HEK293T (cell line): ENCODE measurements at regions not wholly inside any gene's neighbourhood (a gene's known extent, or its start where the extent isn't known, plus 50 kb on each side); places are given as distances from the start of the nearest gene placed in this dataset.

ENCODE experiments used
- CTCF ChIA-PET: fragments of 350-600 bp; formaldehyde crosslinking; extraction: SDS; loops from one replicate; lab custom pipeline; 2021; ENCODE audit warnings: antibody characterized with exemption, inconsistent platforms; lab: Yijun Ruan, JAX
- POLR2A ChIA-PET: fragments of 350-600 bp; formaldehyde crosslinking; extraction: SDS; loops from one replicate; lab custom pipeline; 2020; ENCODE audit warnings: antibody characterized with exemption, inconsistent platforms; lab: Yijun Ruan, JAX
- DNase-seq: peaks from one replicate; pipeline ENCODE4 v3.0.0; 2012; ENCODE audit warnings: mixed read lengths; ENCODE audit errors: extremely low spot score
- ARNT ChIP-seq: fragments of 450-650 bp; IDR thresholded peaks from 2 replicates; pipeline ENCODE4 v1.6.1; 2017; ENCODE audit warnings: mild to moderate bottlenecking
- BHLHE40 ChIP-seq: fragments of 450-650 bp; IDR thresholded peaks from 2 replicates; pipeline ENCODE4 v1.6.1; 2016; ENCODE audit warnings: mild to moderate bottlenecking, moderate library complexity, borderline replicate concordance
- CTBP1 ChIP-seq: fragments of 450-650 bp; IDR thresholded peaks from 2 replicates; pipeline ENCODE4 v1.6.1; 2016; ENCODE audit warnings: borderline replicate concordance
- ELF4 ChIP-seq: fragments of 450-650 bp; IDR thresholded peaks from 2 replicates; pipeline ENCODE4 v1.6.1; 2017; ENCODE audit warnings: antibody characterized with exemption
- FOXA1 ChIP-seq: fragments of 450-650 bp; IDR thresholded peaks from 2 replicates; pipeline ENCODE4 v1.6.1; 2016; ENCODE audit warnings: mild to moderate bottlenecking
- FOXK2 ChIP-seq: fragments of 450-650 bp; IDR thresholded peaks from 2 replicates; pipeline ENCODE4 v1.6.1; 2016; ENCODE audit warnings: mild to moderate bottlenecking
- FOXM1 ChIP-seq: fragments of 450-650 bp; IDR thresholded peaks from 2 replicates; pipeline ENCODE4 v1.6.1; 2017; ENCODE audit warnings: mild to moderate bottlenecking, borderline replicate concordance
- HDGF ChIP-seq: fragments of 450-650 bp; IDR thresholded peaks from 2 replicates; pipeline ENCODE4 v1.6.1; 2017; ENCODE audit warnings: antibody characterized with exemption, borderline replicate concordance
- L3MBTL2 ChIP-seq: fragments of 450-650 bp; conservative IDR thresholded peaks from 2 replicates; pipeline ENCODE4 v1.6.1; 2016; ENCODE audit warnings: mild to moderate bottlenecking
- LEF1 ChIP-seq: fragments of 450-650 bp; IDR thresholded peaks from 2 replicates; pipeline ENCODE4 v1.6.1; 2017; ENCODE audit warnings: mild to moderate bottlenecking, borderline replicate concordance
- NFRKB ChIP-seq: fragments of 450-650 bp; IDR thresholded peaks from 2 replicates; pipeline ENCODE4 v1.6.1; 2016; ENCODE audit warnings: mild to moderate bottlenecking, moderate library complexity
- SP1 ChIP-seq: fragments of 450-650 bp; IDR thresholded peaks from 2 replicates; pipeline ENCODE4 v1.6.1; 2017
- SUZ12 ChIP-seq: fragments of 450-650 bp; IDR thresholded peaks from 2 replicates; pipeline ENCODE4 v1.6.1; 2016; ENCODE audit warnings: mild to moderate bottlenecking
- TARDBP ChIP-seq: fragments of 450-650 bp; IDR thresholded peaks from 2 replicates; pipeline ENCODE4 v1.6.1; 2016
- ZNF384 ChIP-seq: fragments of 450-650 bp; IDR thresholded peaks from 2 replicates; pipeline ENCODE4 v1.6.1; 2016
- TF ChIP-seq, protein P1 (sequence below): fragments of 450-650 bp; IDR thresholded peaks from 2 replicates; pipeline ENCODE4 v1.6.1; 2016

DNA sequence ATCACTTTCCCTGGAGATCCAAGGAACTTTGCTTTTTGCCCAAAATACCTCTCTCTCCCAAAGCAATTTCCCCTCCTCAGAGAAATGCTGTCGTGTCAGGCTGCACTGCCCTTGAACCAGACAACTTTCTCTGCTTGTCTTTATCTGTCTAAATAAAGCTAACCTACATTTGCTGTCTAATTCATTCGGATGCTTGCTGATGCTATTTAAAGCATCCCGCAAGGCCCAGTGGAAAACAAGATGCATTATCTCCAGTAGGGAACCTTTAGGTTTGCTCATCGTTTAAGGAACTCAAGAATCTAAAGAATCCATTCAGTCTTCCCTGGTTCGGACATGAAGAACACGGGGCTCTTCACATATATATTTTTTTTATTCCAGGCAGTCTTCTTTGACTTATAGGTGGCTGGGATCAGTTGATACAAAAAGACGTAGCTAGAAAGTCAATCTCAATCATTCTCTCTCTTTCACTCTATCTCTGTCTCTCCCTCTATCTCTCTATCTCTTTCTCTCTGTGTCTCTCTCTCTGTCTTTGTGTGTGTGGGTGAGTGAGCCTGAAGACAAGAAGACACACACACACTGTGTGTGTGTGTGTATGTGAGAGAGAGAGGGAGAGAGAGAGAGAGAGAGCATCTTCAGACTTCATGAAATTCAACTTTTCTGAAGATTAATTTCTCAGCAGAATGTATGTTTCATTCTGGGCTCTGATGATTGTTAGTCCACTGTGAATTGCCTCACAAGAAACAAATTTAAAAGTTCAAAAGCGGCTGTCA, 92.8 kb upstream of the MKLN1 start:
- CTCF ChIA-PET: no interaction called here
- no peak for DNase-seq
- POLR2A ChIA-PET: no interaction called here
- TF ChIP-seq SUZ12 (no peak), L3MBTL2 (no peak), CTBP1 (no peak), TARDBP (no peak), ZNF384 (no peak), NFRKB (no peak), HDGF (no peak), FOXM1 (no peak), BHLHE40 (no peak), ARNT (no peak), LEF1 (no peak), ELF4 (no peak), SP1 (no peak), FOXA1 (no peak), FOXK2 (no peak)
- TF ChIP-seq, protein P1, sequence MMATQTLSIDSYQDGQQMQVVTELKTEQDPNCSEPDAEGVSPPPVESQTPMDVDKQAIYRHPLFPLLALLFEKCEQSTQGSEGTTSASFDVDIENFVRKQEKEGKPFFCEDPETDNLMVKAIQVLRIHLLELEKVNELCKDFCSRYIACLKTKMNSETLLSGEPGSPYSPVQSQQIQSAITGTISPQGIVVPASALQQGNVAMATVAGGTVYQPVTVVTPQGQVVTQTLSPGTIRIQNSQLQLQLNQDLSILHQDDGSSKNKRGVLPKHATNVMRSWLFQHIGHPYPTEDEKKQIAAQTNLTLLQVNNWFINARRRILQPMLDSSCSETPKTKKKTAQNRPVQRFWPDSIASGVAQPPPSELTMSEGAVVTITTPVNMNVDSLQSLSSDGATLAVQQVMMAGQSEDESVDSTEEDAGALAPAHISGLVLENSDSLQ: no peak

GRCh38 chr7:131235489-131236317, 92.0 kb upstream of the MKLN1 start:
- POLR2A ChIA-PET: no interaction called here
- CTCF ChIA-PET: no interaction called here
- TF ChIP-seq SP1: no peak
- TF ChIP-seq FOXK2: no peak
- no peak for TF ChIP-seq L3MBTL2
- no peak for TF ChIP-seq TARDBP
- TF ChIP-seq FOXM1: no peak
- no peak for TF ChIP-seq HDGF
- no peak for TF ChIP-seq ARNT
- no peak for TF ChIP-seq ZNF384
- TF ChIP-seq BHLHE40: no peak
- TF ChIP-seq, protein P1: no peak
- TF ChIP-seq FOXA1: no peak
- TF ChIP-seq CTBP1: no peak
- TF ChIP-seq NFRKB: no peak
- TF ChIP-seq ELF4: no peak
- no peak for TF ChIP-seq SUZ12
- TF ChIP-seq LEF1: no peak
- DNase-seq: no peak

DNA sequence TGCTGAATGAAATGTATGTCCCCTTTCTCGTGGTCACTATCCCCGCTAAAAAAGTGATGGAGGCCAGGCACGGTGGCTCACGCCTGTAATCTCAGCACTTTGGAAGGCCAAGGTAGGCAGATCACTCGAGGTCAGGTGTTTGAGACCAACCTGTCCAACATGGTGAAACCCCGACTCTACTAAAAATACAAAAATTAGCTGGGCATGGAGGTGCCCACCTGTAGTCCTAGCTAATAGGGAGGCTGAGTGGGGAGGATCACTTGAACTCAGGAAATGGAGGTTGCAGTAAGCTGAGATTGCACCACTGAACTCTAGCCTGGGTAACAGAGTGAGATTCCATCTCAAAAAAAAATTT, 91.4 kb upstream of the MKLN1 start:
- no peak for DNase-seq
- POLR2A ChIA-PET: no interaction called here
- CTCF ChIA-PET: no interaction called here
- no peak for TF ChIP-seq CTBP1
- TF ChIP-seq FOXK2: no peak
- no peak for TF ChIP-seq SUZ12
- TF ChIP-seq NFRKB: no peak
- no peak for TF ChIP-seq SP1
- TF ChIP-seq ARNT: no peak
- TF ChIP-seq TARDBP: no peak
- no peak for TF ChIP-seq L3MBTL2
- TF ChIP-seq FOXM1: no peak
- TF ChIP-seq BHLHE40: no peak
- TF ChIP-seq FOXA1: no peak
- TF ChIP-seq, protein P1: no peak
- TF ChIP-seq HDGF: no peak

DNA sequence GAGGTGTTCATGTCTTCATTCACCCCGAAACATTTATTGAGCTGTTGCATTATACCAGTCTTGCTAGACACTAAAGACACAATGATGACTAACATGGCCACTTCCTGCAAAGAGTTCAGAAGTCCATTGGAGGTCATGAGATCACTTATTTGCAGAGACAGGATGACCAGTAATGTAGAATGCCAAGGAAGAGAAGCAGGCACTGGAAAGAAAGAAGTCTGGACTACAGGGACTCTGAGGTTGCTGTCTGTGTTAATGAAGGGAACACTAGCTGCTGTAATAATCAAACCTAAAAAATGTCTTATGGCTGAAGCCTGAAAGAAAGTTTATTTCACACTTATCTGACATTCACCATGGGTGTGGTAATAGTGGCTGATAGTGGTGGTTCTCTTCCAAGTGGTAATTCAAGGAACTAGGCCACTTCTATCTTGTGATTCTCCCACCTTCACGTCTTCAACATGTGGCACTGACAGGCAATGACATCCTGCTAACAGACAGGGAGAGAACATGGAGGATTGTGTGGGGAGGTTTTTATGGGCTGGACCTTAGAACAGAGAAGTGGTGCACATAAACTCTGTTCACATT, 89.2 kb upstream of the MKLN1 start:
- no peak for DNase-seq
- TF ChIP-seq L3MBTL2 (no peak), FOXK2 (no peak), HDGF (no peak), ARNT (no peak), NFRKB (no peak), FOXM1 (no peak), SUZ12 (no peak), ELF4 (no peak), LEF1 (no peak), TARDBP (no peak), SP1 (no peak), FOXA1 (no peak), BHLHE40 (no peak), ZNF384 (no peak), CTBP1 (no peak)
- TF ChIP-seq, protein P1: no peak
- CTCF ChIA-PET: no interaction called here
- POLR2A ChIA-PET: no interaction called here

- no peak for TF ChIP-seq ARNT
- TF ChIP-seq, protein P1: no peak
- no peak for TF ChIP-seq LEF1
- no peak for TF ChIP-seq HDGF
- no peak for TF ChIP-seq FOXA1
- TF ChIP-seq TARDBP: no peak
- TF ChIP-seq BHLHE40: no peak
- TF ChIP-seq FOXM1: no peak
- no peak for TF ChIP-seq CTBP1
- no peak for TF ChIP-seq ZNF384
- TF ChIP-seq ELF4: no peak
- TF ChIP-seq NFRKB: no peak
- ChIA-PET CTCF (no interaction called here), POLR2A (no interaction called here)
- DNase-seq: no peak
Measured at GRCh38 chr7:131241386-131241785, 86.3 kb upstream of the MKLN1 start.
